GM12874 (cell line): ENCODE measurements at regions not wholly inside any gene's neighbourhood (a gene's known extent, or its start where the extent isn't known, plus 50 kb on each side); places are given as distances from the start of the nearest gene placed in this dataset.

Experiments used
- CTCF ChIP-seq: IDR thresholded peaks from 2 replicates; pipeline ENCODE4 v1.5.1; 2011; ENCODE audit warnings: low read depth, mild to moderate bottlenecking, control low read depth, low read length, moderate library complexity; ENCODE audit not compliant: insufficient read depth

- no peak for TF ChIP-seq CTCF
These were observed 144.2 kb upstream of the LRRTM4 start for GRCh38 chr2:77666251-77666980.

GRCh38 chr2:77712601-77713000 lies 190.4 kb upstream of the LRRTM4 start:
- TF ChIP-seq CTCF: no peak

GRCh38 chr2:77713412-77713811 lies 191.2 kb upstream of the LRRTM4 start:
- no peak for TF ChIP-seq CTCF

GRCh38 chr2:77720115-77720514 lies 197.9 kb upstream of the LRRTM4 start:
- TF ChIP-seq CTCF: no peak

GRCh38 chr2:77721593-77721992 lies 199.4 kb upstream of the LRRTM4 start:
- no peak for TF ChIP-seq CTCF

GRCh38 chr2:77725045-77725444 lies 202.9 kb upstream of the LRRTM4 start:
- no peak for TF ChIP-seq CTCF

GRCh38 chr2:77737236-77737635 lies 215.1 kb upstream of the LRRTM4 start:
- no peak for TF ChIP-seq CTCF

- TF ChIP-seq CTCF: no peak
These were observed 224.6 kb upstream of the LRRTM4 start for GRCh38 chr2:77746780-77747179.
